Left ventricle myocardium inferior (tissue), 1 donor: ENCODE measurements at regions not wholly inside any gene's neighbourhood (a gene's known extent, or its start where the extent isn't known, plus 50 kb on each side); places are given as distances from the start of the nearest gene placed in this dataset.
A peak's percentile ranks its signal among the peaks of the same experiment; 100 is the strongest.
"Not testable (repeated sequence)": the region's sequence is repeated elsewhere in the genome, so short reads cannot be mapped to it uniquely, and the experiment has no call there.

ENCODE experiments used
- DNase-seq: peaks from one replicate; pipeline ENCODE4 v3.0.0-alpha.2; 2020
- H3K27ac ChIP-seq: fragments of 200-600 bp; replicated peaks from 2 replicates; pipeline ENCODE4 v1.8.0; 2021
- H3K27me3 ChIP-seq: fragments of 200-600 bp; 2 replicates; pipeline ENCODE4 v1.8.0; 2021; ENCODE audit warnings: low read depth
- H3K36me3 ChIP-seq: fragments of 200-600 bp; 2 replicates; pipeline ENCODE4 v1.8.0; 2021
- H3K4me1 ChIP-seq: fragments of 200-600 bp; 2 replicates; pipeline ENCODE4 v1.8.0; 2021
- H3K4me3 ChIP-seq: fragments of 200-600 bp; 2 replicates; pipeline ENCODE4 v1.8.0; 2021; ENCODE audit warnings: mild to moderate bottlenecking, moderate library complexity
- H3K9me3 ChIP-seq: fragments of 200-600 bp; replicated peaks from 2 replicates; pipeline ENCODE4 v1.8.0; 2021
- CTCF ChIP-seq: fragments of 200-600 bp; IDR thresholded peaks from 2 replicates; pipeline ENCODE4 v1.8.0; 2021; ENCODE audit warnings: antibody characterized with exemption, mild to moderate bottlenecking, borderline replicate concordance
- intact Hi-C: fragments of 100-400 bp; cut with micrococcal nuclease; formaldehyde crosslinking; loops from one replicate; pipeline ENCODE4 v1.11.0; 2022
- donor health status: DM: no; HTN: yes; CAD: no; lungs with severe emphysema.

- peak; percentile 44 for TF ChIP-seq CTCF
- H3K27ac ChIP-seq, H3K9me3 ChIP-seq, H3K4me3 ChIP-seq, H3K4me1 ChIP-seq, H3K36me3 ChIP-seq, DNase-seq, H3K27me3 ChIP-seq: not testable (repeated sequence)
- intact Hi-C loops = loop anchor here (5.0 kb wide), 1 partner anchor 127 kb away; no protein-coding TSS in a partner anchor
Observed at GRCh38 chr5:62224987-62225601, 80.9 kb upstream of the KIF2A start.

- not testable (repeated sequence) for H3K27me3 ChIP-seq
Observed at GRCh38 chr5:62230876-62231388, 75.1 kb upstream of the KIF2A start.

GRCh38 chr5:62231576-62231975 is 74.4 kb upstream of the KIF2A start:
- TF ChIP-seq CTCF = no peak
- Histone ChIP-seq H3K9me3 (no peaks in the 10 kb centered on the region), H3K36me3 (no peaks in the 10 kb centered on the region), H3K27ac (no peak overlapping the region), H3K4me3 (no peak overlapping the region), H3K4me1 (no peaks in the 10 kb centered on the region), H3K27me3 (no peaks in the 10 kb centered on the region)
- intact Hi-C loops = no loop called here
- no peak for DNase-seq

More at GRCh38 chr5:62230876-62231388, 75.1 kb upstream of the KIF2A start:
- H3K36me3 ChIP-seq, H3K9me3 ChIP-seq, H3K4me3 ChIP-seq, intact Hi-C loops, DNase-seq, H3K4me1 ChIP-seq, H3K27ac ChIP-seq: not testable (repeated sequence)

GRCh38 chr5:62232218-62232617 is 73.8 kb upstream of the KIF2A start:
- intact Hi-C loops, DNase-seq, H3K4me3 ChIP-seq, H3K27me3 ChIP-seq, H3K27ac ChIP-seq, H3K4me1 ChIP-seq, H3K9me3 ChIP-seq, H3K36me3 ChIP-seq: not testable (repeated sequence)

- not testable (repeated sequence) for H3K27ac ChIP-seq, H3K27me3 ChIP-seq, DNase-seq
Observed at GRCh38 chr5:62233083-62234046, 72.6 kb upstream of the KIF2A start.

GRCh38 chr5:62236593-62236992 is 69.4 kb upstream of the KIF2A start:
- H3K27me3 ChIP-seq, H3K4me1 ChIP-seq, H3K36me3 ChIP-seq, intact Hi-C loops, H3K9me3 ChIP-seq, H3K27ac ChIP-seq, H3K4me3 ChIP-seq, DNase-seq: not testable (repeated sequence)

More at GRCh38 chr5:62233083-62234046, 72.6 kb upstream of the KIF2A start:
- H3K36me3 ChIP-seq, intact Hi-C loops, H3K9me3 ChIP-seq, H3K4me1 ChIP-seq, H3K4me3 ChIP-seq: not testable (repeated sequence)

- H3K9me3 ChIP-seq, H3K4me1 ChIP-seq, H3K4me3 ChIP-seq, H3K36me3 ChIP-seq, H3K27me3 ChIP-seq, H3K27ac ChIP-seq, DNase-seq, intact Hi-C loops: not testable (repeated sequence)
Observed at GRCh38 chr5:62237944-62238343, 68.1 kb upstream of the KIF2A start.

GRCh38 chr5:62238584-62238983 is 67.4 kb upstream of the KIF2A start:
- H3K4me3 ChIP-seq, H3K9me3 ChIP-seq, H3K36me3 ChIP-seq, H3K4me1 ChIP-seq, H3K27ac ChIP-seq, H3K27me3 ChIP-seq, DNase-seq, intact Hi-C loops: not testable (repeated sequence)

GRCh38 chr5:62240494-62240893 is 65.5 kb upstream of the KIF2A start:
- DNase-seq, H3K27me3 ChIP-seq, H3K4me1 ChIP-seq, H3K9me3 ChIP-seq, intact Hi-C loops, H3K4me3 ChIP-seq, H3K36me3 ChIP-seq, H3K27ac ChIP-seq: not testable (repeated sequence)

- H3K27ac ChIP-seq, H3K9me3 ChIP-seq, intact Hi-C loops, DNase-seq, H3K4me1 ChIP-seq, H3K4me3 ChIP-seq, H3K27me3 ChIP-seq, H3K36me3 ChIP-seq: not testable (repeated sequence)
Observed at GRCh38 chr5:62242000-62242399, 64.0 kb upstream of the KIF2A start.

- H3K4me3 ChIP-seq, H3K27me3 ChIP-seq, DNase-seq, intact Hi-C loops, H3K4me1 ChIP-seq, H3K27ac ChIP-seq, H3K9me3 ChIP-seq, H3K36me3 ChIP-seq: not testable (repeated sequence)
Observed at GRCh38 chr5:62243046-62243445, 63.0 kb upstream of the KIF2A start.
